Activated CD8-positive, alpha-beta T cell treated with anti-CD3 and anti-CD28 coated beads for 36 hours (primary cell): ENCODE measurements at regions not wholly inside any gene's neighbourhood (a gene's known extent, or its start where the extent isn't known, plus 50 kb on each side); places are given as distances from the start of the nearest gene placed in this dataset.

Experiments
- ATAC-seq: fragments of 200-7000 bp; cut with Tn5 transposase; one replicate; pipeline ENCODE4 v1.10.0; 2021; ENCODE audit warnings: mild to moderate bottlenecking, moderate library complexity
- CTCF ChIA-PET: fragments of 350-600 bp; sonication (Branson Sonifier 250); formaldehyde crosslinking; loops from one replicate; lab custom pipeline; 2021; ENCODE audit warnings: antibody characterized with exemption; lab: Charles Lee
- POLR2A ChIA-PET: fragments of 350-600 bp; sonication (Branson Sonifier 250); formaldehyde crosslinking; loops from one replicate; lab custom pipeline; 2021; ENCODE audit warnings: antibody characterized with exemption; lab: Charles Lee
- DNase-seq: peaks from one replicate; pipeline ENCODE4 v3.0.0-alpha.2; 2020
- H3K27ac Mint-ChIP-seq: one replicate; pipeline ENCODE4 v1.8.0; 2021; ENCODE audit warnings: mild to moderate bottlenecking, mixed read lengths
- H3K27me3 Mint-ChIP-seq: one replicate; pipeline ENCODE4 v1.8.0; 2021; ENCODE audit warnings: mixed read lengths
- H3K36me3 Mint-ChIP-seq: one replicate; pipeline ENCODE4 v1.8.0; 2021; ENCODE audit warnings: low read depth, mixed read lengths
- H3K4me1 Mint-ChIP-seq: one replicate; pipeline ENCODE4 v1.8.0; 2021; ENCODE audit warnings: low read depth, mixed read lengths
- H3K4me3 Mint-ChIP-seq: one replicate; pipeline ENCODE4 v1.8.0; 2021; ENCODE audit warnings: mild to moderate bottlenecking, moderate library complexity, mixed read lengths
- H3K9me3 Mint-ChIP-seq: one replicate; pipeline ENCODE4 v1.8.0; 2021; ENCODE audit warnings: mixed read lengths
- intact Hi-C: fragments of 100-400 bp; cut with micrococcal nuclease; formaldehyde crosslinking; loops from one replicate; pipeline ENCODE4 v1.10.0; 2022
- TF ChIP-seq, protein P1 (sequence below): fragments of 200-600 bp; IDR thresholded peaks from one replicate; pipeline ENCODE4 v1.8.0; 2022; ENCODE audit warnings: antibody characterized with exemption, mild to moderate bottlenecking

DNA sequence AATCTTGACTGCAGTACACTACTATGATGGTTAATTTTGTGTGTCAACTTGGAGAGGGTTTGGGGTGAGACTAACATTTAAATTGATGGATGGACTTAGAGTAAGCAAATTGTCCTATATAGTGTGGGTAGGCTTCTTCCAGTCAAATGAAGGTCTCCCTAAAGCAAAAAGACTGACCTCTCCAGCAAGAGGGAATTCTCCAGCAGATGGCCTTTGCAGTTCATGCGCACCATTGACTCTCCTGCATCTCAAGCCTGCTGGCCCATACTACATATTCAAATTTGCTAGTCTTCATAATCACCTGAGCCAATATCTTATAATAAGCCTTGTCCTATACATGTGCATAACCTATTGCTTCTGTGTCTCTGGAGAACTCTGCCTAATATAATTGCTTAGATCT lies 260.2 kb downstream of the RERGL start:
- no peak overlapping the region for H3K4me3 Mint-ChIP-seq
- H3K27ac Mint-ChIP-seq: no peak overlapping the region
- CTCF ChIA-PET: no interaction called here
- no peaks in the 10 kb centered on the region for H3K4me1 Mint-ChIP-seq
- intact Hi-C loops: no loop called here
- H3K9me3 Mint-ChIP-seq: peaks cover 5% of the 10 kb centered on the region
- DNase-seq: no peak
- H3K27me3 Mint-ChIP-seq: no peaks in the 10 kb centered on the region
- TF ChIP-seq, protein P1, sequence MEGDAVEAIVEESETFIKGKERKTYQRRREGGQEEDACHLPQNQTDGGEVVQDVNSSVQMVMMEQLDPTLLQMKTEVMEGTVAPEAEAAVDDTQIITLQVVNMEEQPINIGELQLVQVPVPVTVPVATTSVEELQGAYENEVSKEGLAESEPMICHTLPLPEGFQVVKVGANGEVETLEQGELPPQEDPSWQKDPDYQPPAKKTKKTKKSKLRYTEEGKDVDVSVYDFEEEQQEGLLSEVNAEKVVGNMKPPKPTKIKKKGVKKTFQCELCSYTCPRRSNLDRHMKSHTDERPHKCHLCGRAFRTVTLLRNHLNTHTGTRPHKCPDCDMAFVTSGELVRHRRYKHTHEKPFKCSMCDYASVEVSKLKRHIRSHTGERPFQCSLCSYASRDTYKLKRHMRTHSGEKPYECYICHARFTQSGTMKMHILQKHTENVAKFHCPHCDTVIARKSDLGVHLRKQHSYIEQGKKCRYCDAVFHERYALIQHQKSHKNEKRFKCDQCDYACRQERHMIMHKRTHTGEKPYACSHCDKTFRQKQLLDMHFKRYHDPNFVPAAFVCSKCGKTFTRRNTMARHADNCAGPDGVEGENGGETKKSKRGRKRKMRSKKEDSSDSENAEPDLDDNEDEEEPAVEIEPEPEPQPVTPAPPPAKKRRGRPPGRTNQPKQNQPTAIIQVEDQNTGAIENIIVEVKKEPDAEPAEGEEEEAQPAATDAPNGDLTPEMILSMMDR: no peak
- ATAC-seq: no peak
- POLR2A ChIA-PET: no interaction called here
- no peaks in the 10 kb centered on the region for H3K36me3 Mint-ChIP-seq

DNA sequence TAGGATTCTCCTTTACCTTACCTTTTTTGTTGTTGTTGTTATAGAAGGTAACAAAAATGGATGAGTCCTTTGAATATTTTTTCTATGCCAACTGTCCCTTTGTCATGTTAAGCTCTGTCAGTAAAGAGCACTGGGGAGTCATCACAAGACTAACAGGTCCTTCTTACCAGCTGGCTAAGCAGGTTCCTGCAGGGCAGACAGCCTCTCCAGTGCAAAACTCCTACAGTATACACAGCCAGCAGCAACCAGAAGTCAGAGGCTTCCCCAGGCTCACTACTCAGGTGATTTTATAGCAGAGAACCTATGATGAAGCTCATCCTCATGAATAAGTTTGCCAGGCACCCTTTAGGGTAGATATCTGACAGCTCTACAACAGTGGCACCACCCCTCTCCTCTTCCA lies 271.1 kb downstream of the RERGL start:
- no peaks in the 10 kb centered on the region for H3K36me3 Mint-ChIP-seq
- TF ChIP-seq, protein P1: no peak
- H3K4me3 Mint-ChIP-seq: no peak overlapping the region
- ChIA-PET POLR2A (no interaction called here), CTCF (no interaction called here)
- no peaks in the 10 kb centered on the region for H3K27me3 Mint-ChIP-seq
- intact Hi-C loops: no loop called here
- no peak overlapping the region for H3K27ac Mint-ChIP-seq
- H3K4me1 Mint-ChIP-seq: no peaks in the 10 kb centered on the region
- ATAC-seq: no peak
- H3K9me3 Mint-ChIP-seq: peaks cover 6% of the 10 kb centered on the region
- no peak for DNase-seq

DNA sequence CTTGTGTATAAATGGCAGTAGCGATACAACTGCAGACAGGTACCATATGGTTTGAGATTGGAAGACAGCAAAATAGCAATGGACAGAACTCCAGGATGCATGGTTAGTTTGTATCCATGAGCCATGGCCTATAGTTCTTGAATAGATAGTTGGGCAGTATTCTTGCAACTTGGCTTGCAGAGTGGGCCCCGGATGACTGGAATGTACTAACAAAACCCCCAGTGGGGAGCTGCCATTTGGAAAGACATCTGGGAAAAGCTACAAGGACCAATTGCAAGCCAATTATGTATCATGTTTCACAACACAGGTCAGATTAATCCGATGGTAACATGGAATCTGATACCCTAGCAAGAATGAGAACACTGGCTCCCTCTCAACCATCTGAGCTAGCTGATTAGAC lies 279.6 kb downstream of the RERGL start:
- no peaks in the 10 kb centered on the region for H3K27me3 Mint-ChIP-seq
- no peak overlapping the region for H3K27ac Mint-ChIP-seq
- CTCF ChIA-PET: no interaction called here
- no peak for DNase-seq
- ATAC-seq: no peak
- intact Hi-C loops: no loop called here
- peaks cover 19% of the 10 kb centered on the region for H3K9me3 Mint-ChIP-seq
- TF ChIP-seq, protein P1: no peak
- POLR2A ChIA-PET: no interaction called here
- no peaks in the 10 kb centered on the region for H3K4me1 Mint-ChIP-seq
- H3K36me3 Mint-ChIP-seq: no peaks in the 10 kb centered on the region
- no peak overlapping the region for H3K4me3 Mint-ChIP-seq

DNA sequence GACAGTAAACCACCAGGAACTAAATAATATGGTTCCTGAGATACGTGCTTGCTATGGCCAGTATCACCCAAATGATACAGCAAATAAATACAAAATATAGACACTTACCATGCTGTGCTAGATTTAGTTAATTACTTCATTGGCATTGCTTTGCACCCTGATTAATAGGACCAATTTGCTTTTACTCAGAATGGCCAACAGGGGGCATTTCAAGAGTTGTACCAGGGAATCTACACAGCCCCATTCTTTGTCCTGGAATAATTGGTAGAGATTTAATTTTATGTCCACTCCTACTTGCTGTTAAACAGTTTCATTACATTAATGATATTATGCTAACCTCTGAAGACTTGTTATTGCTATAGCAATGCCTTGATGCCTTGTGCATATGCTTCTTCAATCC lies 280.8 kb downstream of the RERGL start:
- POLR2A ChIA-PET: no interaction called here

DNA sequence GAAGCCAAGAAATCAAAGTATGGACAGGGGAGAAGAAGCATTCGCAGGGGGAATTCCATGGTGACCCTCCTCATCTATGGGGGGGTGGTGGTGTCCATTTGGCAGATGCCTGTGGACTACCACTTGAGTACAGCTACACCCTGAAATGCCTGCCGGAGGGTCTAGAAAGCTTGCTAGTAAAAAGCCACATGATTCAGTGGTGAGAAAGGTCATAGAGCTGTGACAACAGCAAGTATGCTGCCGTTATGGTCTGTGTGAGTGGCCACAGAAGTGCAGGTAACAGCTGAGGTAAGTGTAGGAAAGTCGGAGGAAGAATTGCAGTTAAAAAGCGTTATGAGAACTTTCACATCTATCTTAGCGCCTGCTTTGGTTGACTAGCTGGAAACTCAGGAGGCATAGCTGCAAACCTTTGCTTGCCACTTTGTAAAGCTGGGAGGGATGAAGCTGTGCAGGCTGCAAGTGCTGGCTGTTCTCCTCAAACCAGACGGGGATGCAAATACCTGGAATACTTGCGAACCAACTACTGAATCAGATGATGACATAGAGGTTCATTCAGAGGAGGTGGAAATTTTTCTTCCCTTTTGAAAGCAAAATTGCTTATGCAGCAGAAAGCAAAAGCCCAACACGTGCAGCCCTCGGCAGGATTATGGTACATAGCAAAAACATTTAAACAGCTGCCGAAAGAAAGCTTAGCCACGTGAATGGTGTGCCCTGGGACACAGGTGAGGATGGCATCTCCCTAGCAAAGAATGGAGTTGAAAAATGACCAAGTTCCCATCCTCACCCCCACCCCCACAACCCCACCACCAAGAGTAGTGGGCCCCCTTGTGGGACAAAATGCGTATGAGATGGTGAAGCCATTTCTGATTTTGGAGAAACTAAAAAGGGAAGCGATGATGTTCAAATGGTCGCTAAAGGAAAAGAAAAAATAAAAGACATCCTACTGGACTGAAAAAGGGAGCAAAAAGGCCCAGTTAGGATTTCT lies 287.0 kb downstream of the RERGL start:
- TF ChIP-seq, protein P1: no peak
- Mint-ChIP-seq H3K27ac (no peak overlapping the region), H3K27me3 (no peaks in the 10 kb centered on the region), H3K36me3 (no peaks in the 10 kb centered on the region), H3K4me3 (no peak overlapping the region), H3K4me1 (no peaks in the 10 kb centered on the region), H3K9me3 (peaks cover 16% of the 10 kb centered on the region)
- DNase-seq (no peak), ATAC-seq (no peak)
- ChIA-PET POLR2A (no interaction called here), CTCF (no interaction called here)
- intact Hi-C loops: no loop called here

More for the DNA sequence above, 280.8 kb downstream of the RERGL start:
- no peak for ATAC-seq
- TF ChIP-seq, protein P1: no peak
- no peaks in the 10 kb centered on the region for H3K27me3 Mint-ChIP-seq
- intact Hi-C loops: no loop called here
- CTCF ChIA-PET: no interaction called here
- no peaks in the 10 kb centered on the region for H3K4me1 Mint-ChIP-seq
- DNase-seq: no peak
- no peaks in the 10 kb centered on the region for H3K36me3 Mint-ChIP-seq
- peaks cover 16% of the 10 kb centered on the region for H3K9me3 Mint-ChIP-seq
- H3K27ac Mint-ChIP-seq: no peak overlapping the region
- no peak overlapping the region for H3K4me3 Mint-ChIP-seq
